Erythroblast (primary cell): ENCODE measurements at regions not wholly inside any gene's neighbourhood (a gene's known extent, or its start where the extent isn't known, plus 50 kb on each side); places are given as distances from the start of the nearest gene placed in this dataset.

Source experiments
- DNase-seq, 2 experiments: peaks; one replicate each; lab custom pipeline; 2025; lab: John Stamatoyannopoulos, UW
- GATA1 ChIP-seq: IDR thresholded peaks from 2 replicates; pipeline ENCODE4 v1.6.1; 2011; ENCODE audit warnings: low read depth, mild to moderate bottlenecking, control low read depth, low read length, moderate library complexity
- POLR2A ChIP-seq: IDR thresholded peaks from 2 replicates; pipeline ENCODE4 v1.6.1; 2011; ENCODE audit warnings: mild to moderate bottlenecking, low read length

DNA sequence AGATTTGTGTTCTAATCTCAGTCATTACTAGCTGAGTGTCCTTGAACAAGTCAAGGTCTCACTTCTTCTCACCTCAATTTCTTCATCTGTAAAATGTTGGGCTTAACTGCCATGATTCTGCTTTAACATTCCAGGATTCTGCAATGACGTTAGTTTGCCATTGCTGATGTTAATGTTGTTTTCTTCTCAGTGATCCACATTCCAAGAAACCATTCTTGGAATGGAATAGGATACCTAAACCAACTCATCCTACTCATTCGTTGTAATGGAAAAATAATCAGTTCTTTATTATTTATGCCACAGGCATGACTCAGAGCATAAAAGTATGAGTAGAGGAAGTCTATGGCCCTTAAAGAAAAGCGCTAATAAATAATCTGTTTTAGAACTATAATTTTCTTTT is 140.2 kb upstream of the ETAA1 start:
- DNase-seq: no peak
- TF ChIP-seq GATA1 (no peak), POLR2A (no peak)

DNA sequence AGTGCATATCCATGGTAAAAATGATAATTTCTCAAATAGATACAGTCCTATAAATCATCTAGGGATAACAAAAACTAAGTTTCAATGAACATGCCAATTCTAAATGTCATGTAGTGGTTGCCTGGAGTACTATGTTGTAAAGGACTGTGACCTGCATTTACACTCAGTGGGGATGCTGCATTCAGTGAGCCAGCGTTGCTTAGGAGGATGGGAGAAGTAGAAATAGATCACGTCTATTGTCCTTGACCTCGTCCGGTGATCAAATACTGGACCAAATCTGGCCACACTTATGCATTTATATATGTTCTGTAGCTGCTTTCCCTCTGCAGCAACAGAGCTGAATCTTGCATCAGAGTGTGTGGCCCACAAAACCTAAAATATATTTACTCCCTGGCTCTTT is 139.0 kb upstream of the ETAA1 start:
- TF ChIP-seq GATA1 (no peak), POLR2A (no peak)

DNA sequence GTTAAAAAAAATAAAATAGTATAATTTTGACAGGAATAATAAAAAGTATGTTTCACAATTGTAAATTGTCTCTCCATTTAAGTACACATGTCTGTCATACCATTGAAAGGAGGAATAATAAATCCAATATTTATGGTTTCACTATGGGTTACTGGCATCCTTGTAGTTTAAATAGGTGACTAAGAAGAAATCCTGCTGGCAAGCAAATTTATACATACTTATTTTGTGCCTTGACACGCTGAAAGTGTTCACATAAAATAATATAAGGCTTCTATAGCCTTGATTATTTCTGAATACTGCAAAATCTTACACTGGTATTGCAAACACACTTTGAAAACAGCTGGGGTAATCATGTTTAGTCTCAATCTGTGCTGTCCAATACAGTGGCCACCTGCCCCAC is 138.3 kb upstream of the ETAA1 start:
- TF ChIP-seq POLR2A (no peak), GATA1 (no peak)

More for the DNA sequence above, 139.0 kb upstream of the ETAA1 start:
- no peak for DNase-seq

DNA sequence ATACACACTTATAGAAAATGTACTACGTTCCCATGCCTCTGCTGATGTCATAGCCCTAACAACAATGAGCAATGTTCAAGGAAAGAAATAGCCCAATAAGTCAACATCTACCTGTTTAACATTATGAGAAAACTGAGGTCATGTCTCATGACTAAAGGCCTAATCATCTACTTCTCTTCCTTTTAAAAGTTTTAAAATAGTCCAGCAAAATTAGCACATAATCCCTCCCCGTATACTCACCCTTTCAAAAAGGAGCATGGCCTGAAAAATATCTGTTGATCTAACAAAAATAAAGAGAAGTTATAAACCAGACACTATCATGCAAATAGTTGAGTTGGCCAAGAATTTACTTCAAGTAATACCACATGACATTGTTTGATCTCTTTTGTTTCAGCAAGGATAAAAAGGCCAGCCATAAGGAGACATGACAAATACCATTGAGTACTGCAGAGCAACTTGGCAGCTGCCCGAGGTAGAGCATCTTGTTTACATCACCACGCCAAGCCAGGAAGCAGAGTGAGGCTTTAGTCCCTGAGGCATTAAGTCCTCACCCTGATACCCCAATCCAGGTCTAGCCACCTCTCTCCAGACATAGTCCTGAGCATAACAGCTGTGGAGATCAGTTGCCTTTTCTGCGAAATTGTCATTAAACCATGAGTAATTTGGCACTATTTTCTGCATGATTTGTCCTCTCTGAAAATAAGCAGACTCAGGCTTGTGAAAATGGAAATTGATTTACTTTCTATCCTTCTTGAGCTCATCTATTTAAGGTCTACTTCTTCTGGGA is 137.4 kb upstream of the ETAA1 start:
- TF ChIP-seq GATA1 (no peak), POLR2A (no peak)
- DNase-seq: no peak

More for the DNA sequence above, 138.3 kb upstream of the ETAA1 start:
- DNase-seq: no peak

DNA sequence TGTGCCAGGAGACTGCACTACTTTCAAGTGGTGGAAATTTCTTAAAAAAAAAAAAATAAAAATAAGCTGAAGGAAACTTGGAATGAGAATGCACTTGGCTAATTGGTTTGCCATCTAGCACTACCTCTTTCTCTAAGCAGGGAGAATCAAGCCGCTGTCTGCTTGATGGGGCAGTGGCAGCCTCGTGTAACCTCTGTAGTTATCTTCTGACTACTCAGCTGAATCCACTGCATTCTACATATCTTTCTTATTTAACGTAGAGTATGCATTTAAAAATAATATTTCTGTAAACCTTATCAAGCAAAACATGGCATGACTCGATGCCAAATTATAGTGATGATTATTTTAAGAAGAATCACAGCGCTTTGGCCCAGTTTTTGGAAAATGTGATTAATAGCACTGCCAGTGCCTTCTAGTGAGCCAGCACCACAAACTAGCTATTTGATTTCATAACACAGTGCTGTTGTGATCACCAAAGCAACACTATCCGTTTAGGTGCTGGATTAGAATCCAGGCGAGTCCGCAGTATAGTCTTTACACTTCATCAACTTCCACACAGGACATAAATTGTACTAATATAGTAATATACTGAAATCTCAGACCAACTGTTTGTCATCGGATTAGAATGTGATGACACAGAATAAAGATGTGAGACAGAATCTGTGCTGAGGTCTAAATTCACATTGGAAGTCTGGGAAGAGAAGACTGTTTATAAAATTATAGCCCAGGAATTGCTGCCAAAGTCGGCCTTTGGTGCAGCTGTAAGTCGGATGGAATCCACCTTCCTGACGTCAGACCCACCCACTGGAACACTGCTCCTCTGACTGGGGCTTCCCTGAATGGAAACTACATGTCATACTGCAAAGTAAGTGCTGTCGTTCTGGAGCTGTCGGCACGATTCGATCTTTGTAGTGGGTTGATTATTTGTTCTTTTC is 136.5 kb upstream of the ETAA1 start:
- TF ChIP-seq GATA1 (no peak), POLR2A (no peak)
- DNase-seq: no peak

DNA sequence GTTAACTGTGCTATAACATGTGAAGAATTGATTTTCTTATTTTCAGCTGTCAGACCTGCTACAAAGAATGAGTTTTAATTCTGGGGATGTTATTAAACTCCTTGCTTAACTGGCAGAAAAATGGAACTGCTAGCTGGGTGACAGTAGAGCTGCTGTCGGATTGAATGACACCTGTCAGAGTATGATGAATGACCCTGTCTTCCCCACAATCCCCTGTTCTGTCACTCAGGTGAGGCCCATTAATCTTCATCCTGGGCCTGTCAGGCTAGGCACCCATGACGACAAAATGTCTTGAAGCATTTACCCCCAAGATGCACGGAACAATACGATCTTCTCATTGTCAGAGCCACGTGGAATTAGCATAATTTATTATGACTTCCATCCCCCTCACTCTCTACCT is 129.9 kb upstream of the ETAA1 start:
- TF ChIP-seq GATA1: no peak
- no peak for TF ChIP-seq POLR2A
- DNase-seq: no peak

DNA sequence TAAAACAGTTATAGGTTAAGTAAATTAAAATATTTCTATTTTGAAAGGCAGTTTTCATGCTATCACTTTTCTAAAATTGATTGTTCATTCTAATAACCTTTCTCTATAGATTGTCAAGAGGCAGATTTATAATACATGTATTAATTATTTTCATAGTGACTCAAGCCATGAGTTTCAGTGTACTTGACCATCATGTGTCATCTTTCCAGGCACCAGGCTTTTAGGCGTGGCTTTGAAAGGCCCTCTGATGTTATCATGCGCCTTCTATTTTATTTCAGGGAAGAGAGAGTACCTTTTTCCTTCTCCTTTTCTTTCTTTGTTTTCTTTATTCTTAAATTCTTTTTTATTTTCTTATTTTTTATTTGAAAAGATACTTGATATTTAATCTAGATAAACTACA is 128.3 kb upstream of the ETAA1 start:
- no peak for DNase-seq
- TF ChIP-seq GATA1: no peak
- no peak for TF ChIP-seq POLR2A

DNA sequence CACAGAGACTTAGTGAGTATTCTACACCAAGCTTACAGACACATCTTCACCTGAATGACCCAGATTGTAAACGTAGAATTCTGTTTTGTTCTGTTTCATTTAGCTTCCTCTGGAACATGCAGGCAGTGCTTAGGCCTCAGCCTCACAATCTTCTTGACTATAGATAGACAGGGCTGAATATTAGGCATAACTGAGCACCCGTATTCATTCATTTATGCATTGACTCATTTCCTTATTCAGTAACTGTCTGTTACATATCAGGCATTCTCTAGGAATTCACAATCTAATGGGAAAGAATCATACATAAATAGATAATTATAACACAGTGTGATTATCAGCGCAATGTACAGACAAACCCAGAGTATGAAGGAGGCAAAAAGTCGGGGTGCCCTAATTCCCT is 124.9 kb upstream of the ETAA1 start:
- TF ChIP-seq POLR2A (no peak), GATA1 (no peak)
- no peak for DNase-seq

DNA sequence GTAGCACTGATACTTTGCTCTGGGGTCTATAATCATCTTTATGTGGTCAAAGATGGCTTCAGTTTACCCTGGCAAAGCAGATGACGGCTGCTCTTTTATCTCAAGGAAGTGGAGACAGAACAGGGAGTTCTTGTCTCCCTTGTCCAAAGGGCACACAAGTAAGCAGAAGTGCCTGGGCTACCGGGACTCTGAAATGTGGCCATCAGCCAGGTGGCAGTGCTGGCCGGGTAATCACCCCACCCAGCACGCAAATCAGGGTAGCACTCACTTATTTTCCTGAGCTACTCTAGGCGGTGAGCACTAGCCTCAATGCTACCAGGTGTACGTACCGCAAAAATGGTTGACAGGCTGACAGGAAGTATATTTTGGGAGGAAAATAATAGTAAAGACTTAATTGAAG is 119.7 kb upstream of the ETAA1 start:
- DNase-seq: no peak
- TF ChIP-seq POLR2A: no peak
- TF ChIP-seq GATA1: no peak

DNA sequence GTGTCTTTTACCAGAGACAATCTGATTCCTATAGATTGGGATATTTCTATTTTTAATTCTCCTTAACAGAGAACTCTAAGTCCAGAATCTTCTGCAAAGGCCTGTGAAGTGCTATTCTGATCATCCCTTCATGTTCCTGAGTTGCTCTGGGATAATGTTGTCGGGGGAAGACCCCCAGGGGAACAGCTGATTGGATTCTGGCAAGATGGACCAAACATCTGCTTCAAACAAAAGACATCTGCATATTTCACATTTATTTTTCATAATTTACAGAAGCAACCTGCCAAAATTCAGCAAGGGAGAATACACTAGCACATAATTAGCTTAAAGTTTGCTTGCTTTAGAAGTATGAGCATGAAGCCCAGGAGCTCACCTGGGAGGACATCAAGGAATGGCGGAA is 116.0 kb upstream of the ETAA1 start:
- DNase-seq: no peak
- TF ChIP-seq POLR2A (no peak), GATA1 (no peak)

DNA sequence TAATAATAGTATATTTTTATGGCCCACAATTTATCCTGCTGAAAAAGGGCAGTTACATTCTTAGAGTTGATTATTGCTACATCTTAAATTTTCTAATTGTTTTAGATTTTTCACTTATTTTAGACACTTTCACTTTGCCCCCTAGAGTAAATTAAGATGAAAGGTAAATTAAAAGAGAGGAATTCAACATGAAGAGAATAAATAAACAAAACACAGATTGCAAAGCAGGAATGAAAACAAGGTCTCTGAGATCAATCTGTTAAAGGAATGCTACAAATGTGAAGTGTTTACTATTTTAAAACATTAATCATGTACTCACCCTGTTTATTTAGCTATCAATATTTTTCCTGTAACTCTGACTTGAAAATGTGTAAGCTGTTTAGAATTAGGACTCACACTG is 113.5 kb upstream of the ETAA1 start:
- no peak for TF ChIP-seq POLR2A
- no peak for TF ChIP-seq GATA1

DNA sequence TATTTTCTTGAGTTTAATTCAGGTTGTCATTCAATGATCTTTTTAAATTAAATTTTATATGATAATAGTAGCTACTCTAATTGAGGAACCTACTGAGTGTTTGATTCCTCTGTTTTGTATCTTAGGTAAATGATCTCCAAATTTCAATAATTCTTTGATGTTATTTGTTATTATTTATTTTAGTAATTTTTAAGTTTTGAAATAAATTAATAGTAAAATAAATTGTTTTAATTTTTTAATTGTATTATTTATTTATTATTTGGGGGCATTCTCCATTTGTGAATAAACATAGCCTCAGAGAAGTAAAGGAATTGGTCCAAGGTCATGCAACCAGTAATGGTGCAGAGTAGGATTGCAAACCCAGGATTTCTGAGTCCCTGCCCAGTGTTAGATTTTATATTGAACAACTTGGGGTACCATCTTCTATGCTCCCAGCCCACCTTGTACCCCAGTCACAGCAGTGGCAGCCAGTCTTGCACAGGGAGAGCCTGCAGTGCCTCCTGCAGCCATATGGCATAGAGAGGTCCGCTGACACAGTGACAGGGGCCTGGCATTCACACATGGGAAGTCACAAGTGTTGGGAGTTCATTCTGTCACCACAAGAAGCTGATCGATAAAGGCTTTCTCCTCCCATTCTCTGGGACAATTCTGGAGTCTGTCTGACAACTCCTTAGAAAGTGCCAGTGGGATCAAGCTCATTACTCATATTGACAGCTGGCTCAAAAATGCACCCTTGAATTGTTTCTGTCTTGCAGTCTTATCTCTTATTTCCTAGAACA is 110.0 kb upstream of the ETAA1 start:
- no peak for DNase-seq
- TF ChIP-seq POLR2A: no peak
- no peak for TF ChIP-seq GATA1

More for the DNA sequence above, 113.5 kb upstream of the ETAA1 start:
- DNase-seq: no peak

DNA sequence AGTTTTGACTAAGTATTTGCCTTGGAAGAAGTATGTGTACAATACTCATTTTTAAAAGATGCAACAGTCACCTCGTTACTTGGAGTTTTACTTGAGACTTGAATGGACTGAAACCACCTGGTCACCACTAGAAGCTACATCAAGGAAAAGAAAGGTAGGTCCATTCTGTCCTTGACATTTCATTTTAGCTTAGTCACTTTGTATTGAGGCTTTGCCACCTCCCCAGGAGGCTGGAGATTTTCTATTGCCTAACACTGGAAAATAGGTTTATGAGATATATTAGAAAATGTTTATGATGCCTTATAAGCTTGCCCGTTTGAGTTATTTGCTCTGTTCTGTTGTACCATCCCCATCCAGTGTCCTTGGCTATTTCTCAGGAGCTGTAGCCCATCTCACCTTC is 107.9 kb upstream of the ETAA1 start:
- TF ChIP-seq GATA1 (no peak), POLR2A (no peak)
- DNase-seq: no peak

DNA sequence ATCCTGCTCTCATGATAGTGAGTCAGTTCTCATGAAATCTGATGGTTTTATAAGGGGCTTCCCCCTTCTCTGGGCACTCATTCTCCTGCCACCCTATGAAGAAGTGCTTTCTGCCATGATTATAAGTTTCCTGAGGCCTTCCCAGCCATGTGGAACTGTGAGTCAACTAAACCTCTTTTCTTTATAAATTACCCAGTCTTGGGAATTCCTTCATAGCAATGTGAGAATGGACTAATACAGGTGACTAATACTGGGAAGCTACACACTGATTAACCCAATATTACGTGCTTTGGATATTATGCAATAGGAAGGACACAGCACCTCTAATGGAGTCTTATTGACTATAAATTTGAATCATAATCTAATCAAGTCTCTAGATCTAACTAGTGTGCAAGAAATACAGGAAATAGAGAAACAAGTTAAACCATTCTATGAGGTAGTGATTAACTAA is 107.2 kb upstream of the ETAA1 start:
- no peak for DNase-seq
- TF ChIP-seq POLR2A: no peak
- TF ChIP-seq GATA1: no peak
